HG03439 (cell line): ENCODE measurements at regions not wholly inside any gene's neighbourhood (a gene's known extent, or its start where the extent isn't known, plus 50 kb on each side); places are given as distances from the start of the nearest gene placed in this dataset.

Experiments
- ATAC-seq: cut with Tn5 transposase; IDR thresholded peaks from one replicate; pipeline ENCODE4 v1.9.1; 2021; ENCODE audit warnings: mild to moderate bottlenecking, moderate library complexity; ENCODE audit not compliant: unreplicated experiment

GRCh38 chr6:105598264-105598663, 195.4 kb upstream of the PREP start:
- no peak for ATAC-seq

- ATAC-seq: no peak
Observed at GRCh38 chr6:105596284-105596755, 193.4 kb upstream of the PREP start.

GRCh38 chr6:105595829-105596228, 192.9 kb upstream of the PREP start:
- ATAC-seq: no peak

DNA sequence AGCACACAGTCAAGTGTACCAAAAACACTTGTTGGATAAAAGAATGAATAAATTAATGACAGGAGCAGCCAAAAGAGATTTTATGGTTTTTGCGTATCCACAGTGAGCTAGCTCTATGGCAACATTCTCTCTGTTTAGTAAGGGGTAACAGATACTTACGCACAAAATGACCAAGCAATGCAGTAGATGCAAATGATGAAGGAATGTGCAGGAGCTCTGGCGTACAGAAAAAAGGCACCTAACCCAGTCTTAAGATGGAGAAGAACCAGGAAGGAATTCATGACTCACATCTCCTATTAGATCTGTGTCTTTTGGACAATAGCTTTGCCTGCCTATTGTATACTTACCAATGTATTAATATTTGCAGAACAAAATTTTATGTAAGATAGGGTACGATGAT, 191.9 kb upstream of the PREP start:
- no peak for ATAC-seq

- ATAC-seq: no peak
Observed at GRCh38 chr6:105593805-105594671, 191.2 kb upstream of the PREP start.

GRCh38 chr6:105593056-105593690, 190.3 kb upstream of the PREP start:
- ATAC-seq: no peak

- no peak for ATAC-seq
Observed at GRCh38 chr6:105592329-105592728, 189.4 kb upstream of the PREP start.

GRCh38 chr6:105591053-105591452, 188.2 kb upstream of the PREP start:
- peak; percentile 88 for ATAC-seq

- ATAC-seq: no peak
Observed at GRCh38 chr6:105588123-105588710, 185.3 kb upstream of the PREP start.

DNA sequence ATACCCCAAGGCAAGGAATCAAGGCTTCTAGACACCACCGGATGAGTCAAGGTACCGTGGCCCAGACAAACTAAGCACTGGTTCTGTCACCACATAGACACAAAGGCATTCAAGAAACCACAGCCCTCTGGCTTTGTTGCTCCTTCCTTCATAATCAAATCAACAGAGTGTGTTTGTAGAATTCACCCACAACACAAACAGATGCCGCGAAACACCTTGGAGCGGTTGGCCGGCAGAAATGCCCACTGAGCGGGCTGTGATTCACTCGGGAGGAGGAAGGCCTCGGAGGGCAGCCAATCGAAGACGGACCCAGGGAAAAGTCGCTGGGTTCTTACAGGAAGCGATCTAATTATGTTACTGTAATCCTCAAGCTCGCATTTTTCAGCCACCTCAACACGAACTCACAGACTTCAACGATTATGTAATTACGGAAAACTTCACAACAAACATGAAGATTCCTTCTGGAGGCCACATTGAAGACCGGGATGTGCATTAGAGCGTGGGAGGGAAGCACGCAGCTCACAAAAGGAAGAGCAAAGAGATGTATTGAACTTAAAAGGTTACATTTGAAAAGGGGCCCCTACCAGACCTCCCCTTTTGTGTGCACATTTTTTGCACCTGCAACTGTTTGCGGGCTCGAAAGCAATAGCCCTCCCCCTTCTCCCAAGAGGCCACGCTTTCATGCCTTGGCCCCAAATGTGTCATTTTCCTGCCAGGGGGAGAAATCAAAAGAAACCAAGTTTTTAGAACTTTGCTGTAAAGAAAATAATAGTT, 184.7 kb upstream of the PREP start:
- no peak for ATAC-seq

GRCh38 chr6:105578179-105578707, 175.4 kb upstream of the PREP start:
- ATAC-seq: no peak

DNA sequence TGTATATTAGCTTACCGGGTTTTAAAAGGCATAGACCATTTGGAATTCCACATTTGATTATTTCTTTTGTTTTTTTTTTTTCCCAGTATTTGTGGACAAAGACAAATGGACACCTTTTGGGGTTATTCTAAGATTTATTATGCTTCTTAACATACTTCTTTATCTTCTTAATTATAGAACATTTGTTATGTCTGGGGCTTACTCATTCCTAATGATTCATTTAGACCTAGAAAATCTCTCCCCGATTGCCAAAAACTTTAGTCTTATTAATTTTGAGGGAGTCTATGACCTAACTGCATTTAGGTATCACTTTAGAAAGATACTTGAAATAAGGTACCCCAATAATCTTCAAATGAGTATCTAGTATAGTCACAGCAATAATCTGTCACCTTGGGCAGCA, 170.7 kb upstream of the PREP start:
- ATAC-seq: no peak

DNA sequence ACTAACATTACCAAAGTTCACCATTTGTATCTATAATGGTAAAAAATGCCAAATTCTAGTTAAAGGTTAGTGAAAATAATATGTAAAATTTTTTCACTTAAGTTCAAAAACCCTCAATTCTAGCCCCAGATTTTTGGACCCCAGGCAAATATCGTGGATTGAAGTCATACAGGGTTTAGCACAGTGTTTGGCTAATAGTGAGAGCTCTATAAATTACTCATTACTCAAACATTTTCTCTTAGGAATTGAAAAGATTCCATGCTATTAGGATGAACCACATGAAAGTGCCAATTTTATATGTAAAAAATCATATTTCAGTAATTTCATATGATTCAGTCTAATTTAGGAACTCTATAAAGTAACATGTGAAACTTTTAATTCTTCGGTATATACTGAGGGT, 170.3 kb upstream of the PREP start:
- ATAC-seq: no peak

GRCh38 chr6:105570416-105570815, 167.5 kb upstream of the PREP start:
- ATAC-seq: no peak

- ATAC-seq: no peak
Observed at GRCh38 chr6:105569706-105570105, 166.8 kb upstream of the PREP start.

DNA sequence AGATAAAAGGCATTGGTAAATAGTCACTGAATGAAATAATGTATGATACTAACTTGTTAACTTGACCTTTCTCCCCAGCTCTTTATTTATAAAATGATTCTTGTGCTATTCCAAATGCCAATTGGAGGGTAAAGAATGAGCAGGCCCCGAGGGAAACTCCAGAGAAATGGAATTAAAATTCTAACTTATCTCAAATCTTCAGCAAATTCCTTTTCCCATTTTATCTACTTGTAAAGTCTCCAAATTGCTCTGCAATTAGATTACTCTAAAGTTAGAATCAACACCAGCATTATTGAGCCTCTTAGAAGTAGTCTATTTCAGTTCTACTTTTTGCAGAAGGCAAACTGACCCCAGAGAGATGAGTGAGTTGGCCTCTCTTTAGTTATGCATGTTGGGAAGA, 165.9 kb upstream of the PREP start:
- no peak for ATAC-seq

GRCh38 chr6:105568142-105568541, 165.3 kb upstream of the PREP start:
- no peak for ATAC-seq

DNA sequence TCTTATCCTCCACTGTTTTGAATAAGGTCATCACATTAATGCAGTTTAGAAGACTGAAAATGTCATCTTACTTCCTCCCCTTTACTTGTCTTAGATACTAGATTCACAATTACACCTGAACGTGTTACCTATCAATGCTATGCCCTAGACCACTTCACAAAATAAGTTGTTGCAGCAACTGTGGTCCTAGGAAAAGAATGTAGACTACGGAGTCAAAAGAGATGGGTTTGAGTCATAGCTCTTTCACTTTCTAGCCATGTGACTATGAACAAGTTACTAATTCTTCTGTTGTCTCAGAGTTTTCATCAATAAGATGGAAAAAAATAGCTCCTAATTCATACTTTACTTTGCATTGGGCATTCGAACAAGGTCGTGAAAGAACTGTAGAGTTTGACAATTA, 164.3 kb upstream of the PREP start:
- ATAC-seq: no peak

DNA sequence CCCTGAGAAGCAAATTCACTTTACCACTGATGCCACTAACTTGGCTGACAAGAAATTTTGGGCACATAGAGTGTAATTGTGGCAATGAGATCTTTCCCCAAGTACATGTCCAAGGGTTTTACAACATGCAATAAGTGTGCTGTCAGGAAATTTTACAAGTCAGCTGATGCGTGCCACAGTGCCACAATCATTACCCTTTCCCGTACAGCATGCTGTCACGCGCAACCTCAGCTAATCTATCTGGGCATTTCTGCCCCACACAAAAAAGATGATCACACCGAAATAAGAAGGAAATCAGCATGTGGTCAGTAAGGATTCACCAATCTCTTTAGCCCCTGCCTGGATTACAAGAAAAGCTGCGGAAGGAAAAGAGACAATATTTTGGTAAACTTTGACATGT, 163.6 kb upstream of the PREP start:
- ATAC-seq: no peak

DNA sequence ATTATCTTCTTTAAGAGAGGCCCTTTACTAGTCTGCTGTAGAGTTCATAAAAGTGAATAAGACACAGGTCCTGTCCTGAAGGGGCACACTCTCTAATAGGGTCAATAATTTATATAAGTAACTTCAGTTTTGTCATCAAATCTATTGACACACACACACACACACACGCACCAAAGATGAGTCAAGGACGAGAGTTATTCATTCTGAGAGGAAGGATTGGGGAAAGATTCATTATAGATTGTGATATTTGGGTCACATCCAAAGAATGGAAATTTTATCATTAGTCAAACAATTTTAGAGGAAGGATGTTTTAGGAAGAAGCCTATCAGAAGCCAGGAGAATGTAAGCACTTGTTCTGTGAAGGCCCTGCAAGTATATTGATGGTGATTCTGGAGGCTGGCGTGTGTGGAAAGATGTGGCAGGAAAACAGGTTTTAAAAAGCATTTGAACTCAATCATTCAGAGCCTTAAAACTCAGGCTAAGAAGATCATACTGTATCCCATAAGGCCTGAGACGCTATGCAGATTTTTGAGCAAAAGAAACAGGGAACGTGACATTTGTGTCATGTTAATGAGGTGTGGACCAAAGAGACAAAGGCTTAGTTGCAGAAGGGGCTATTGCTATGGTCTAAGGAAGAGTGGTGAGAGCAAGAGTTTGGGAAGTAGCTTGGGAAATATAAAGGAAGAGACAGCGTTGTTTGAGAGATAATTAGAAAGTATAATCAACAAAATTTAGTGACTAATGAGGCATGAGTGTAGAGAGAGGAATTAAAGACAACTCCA, 161.4 kb upstream of the PREP start:
- no peak for ATAC-seq
